PC-9 (cell line): ENCODE measurements at regions not wholly inside any gene's neighbourhood (a gene's known extent, or its start where the extent isn't known, plus 50 kb on each side); places are given as distances from the start of the nearest gene placed in this dataset.

Source experiments
- BruUV-seq: library from RNA; stranded (reverse); fragments of 400-500 nt; replicated peaks from 2 replicates; lab custom pipeline; 2021; lab: Mats Ljungman, UMichigan
- CTCF ChIA-PET: fragments of 300-600 bp; sonication (Branson Sonifier 250); formaldehyde crosslinking; loops from one replicate; lab custom pipeline; 2022; ENCODE audit warnings: antibody characterized with exemption; lab: Charles Lee
- POLR2A ChIA-PET: fragments of 300-600 bp; sonication (Branson Sonifier 250); formaldehyde crosslinking; loops from one replicate; lab custom pipeline; 2022; ENCODE audit warnings: antibody characterized with exemption; ENCODE audit not compliant: unreplicated experiment; lab: Charles Lee
- DNase-seq, 2 experiments: peaks; one replicate each; pipeline versions ENCODE4 v3.0.0 to v3.0.0-alpha.2; 2015 to 2022; ENCODE audit warnings: mixed read lengths in 1 of 2
- H2AFZ ChIP-seq: fragments of 200-600 bp; sonication (generic); 2 replicates; pipeline ENCODE4 v1.8.1; 2017; ENCODE audit warnings: antibody characterized with exemption
- H3F3A ChIP-seq: fragments of 200-600 bp; sonication (generic); 2 replicates; pipeline ENCODE4 v1.8.1; 2017; ENCODE audit warnings: antibody characterized with exemption, mild to moderate bottlenecking, low read depth; ENCODE audit not compliant: insufficient read depth
- H3K27ac ChIP-seq: fragments of 200-600 bp; sonication (generic); 2 replicates; pipeline ENCODE4 v1.6.1; 2016; ENCODE audit warnings: mixed run types
- H3K27me3 ChIP-seq: fragments of 200-600 bp; sonication (generic); 2 replicates; pipeline ENCODE4 v1.6.1; 2016; ENCODE audit warnings: low read depth, mixed run types; ENCODE audit not compliant: insufficient read depth
- H3K36me3 ChIP-seq: fragments of 200-600 bp; sonication (generic); 2 replicates; pipeline ENCODE4 v1.6.1; 2016; ENCODE audit warnings: low read depth, mixed run types
- H3K4me1 ChIP-seq: fragments of 200-600 bp; sonication (generic); replicated peaks from 2 replicates; pipeline ENCODE4 v1.6.1; 2016; ENCODE audit warnings: mixed run types; ENCODE audit not compliant: insufficient read depth
- H3K4me2 ChIP-seq: fragments of 200-600 bp; sonication (generic); 2 replicates; pipeline ENCODE4 v1.6.1; 2017; ENCODE audit warnings: mixed run types
- H3K4me3 ChIP-seq: fragments of 200-600 bp; sonication (generic); 2 replicates; pipeline ENCODE4 v1.6.1; 2016; ENCODE audit warnings: mixed run types
- H3K79me2 ChIP-seq: fragments of 200-600 bp; sonication (generic); 2 replicates; pipeline ENCODE4 v1.6.1; 2017; ENCODE audit warnings: low read depth, mixed run types
- H3K9me2 ChIP-seq: fragments of 200-600 bp; sonication (generic); 2 replicates; pipeline ENCODE4 v1.8.1; 2017; ENCODE audit warnings: mild to moderate bottlenecking; ENCODE audit not compliant: insufficient read depth
- H3K9me3 ChIP-seq: fragments of 200-600 bp; sonication (generic); 2 replicates; pipeline ENCODE4 v1.8.1; 2016; ENCODE audit warnings: low read depth; ENCODE audit not compliant: insufficient read depth
- H4K20me1 ChIP-seq: fragments of 200-600 bp; sonication (generic); 2 replicates; pipeline ENCODE4 v1.8.1; 2017; ENCODE audit not compliant: insufficient read depth
- EZH2 ChIP-seq: fragments of 200-600 bp; sonication (generic); IDR thresholded peaks from 2 replicates; pipeline ENCODE4 v1.8.0; 2017; ENCODE audit warnings: antibody characterized with exemption, low read depth
- intact Hi-C: fragments of 100-400 bp; cut with micrococcal nuclease; formaldehyde crosslinking; loops from one replicate; pipeline ENCODE4 v1.10.0; 2022; ENCODE audit not compliant: unreplicated experiment
- TF ChIP-seq, protein P1 (sequence below): fragments of 200-600 bp; sonication (generic); conservative IDR thresholded peaks from 2 replicates; pipeline ENCODE4 v1.6.1; 2017; ENCODE audit warnings: mixed run types, antibody characterized with exemption, mild to moderate bottlenecking, moderate library complexity

DNA sequence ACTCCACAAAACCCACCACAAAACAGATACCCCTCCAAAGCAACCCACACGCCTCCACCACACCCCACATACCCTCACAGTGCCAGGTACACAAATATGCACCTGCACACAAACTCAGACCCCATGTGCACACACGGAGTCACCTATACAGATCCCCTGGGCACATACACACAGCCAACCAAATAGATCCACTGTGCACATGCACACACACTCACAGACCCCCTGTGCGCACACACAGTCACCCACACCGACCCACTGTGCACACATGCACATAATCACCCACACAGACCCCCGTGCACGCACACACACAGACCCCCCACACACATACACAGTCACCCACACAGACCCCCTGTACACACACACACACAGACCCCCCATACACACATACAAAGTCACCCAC, 107.8 kb downstream of the HSPH1 start:
- Histone ChIP-seq H3K9me2 (no peaks in the 10 kb centered on the region), H3F3A (peaks cover 15% of the 10 kb centered on the region; the same call in 1 of the 2 replicates), H3K4me3 (no peak overlapping the region), H3K4me1 (peaks cover 13% of the 10 kb centered on the region), H3K4me2 (no peak overlapping the region), H3K79me2 (no peaks in the 10 kb centered on the region), H2AFZ (no peak overlapping the region), H3K27me3 (no peaks in the 10 kb centered on the region), H3K27ac (no peak overlapping the region), H3K9me3 (no peaks in the 10 kb centered on the region), H4K20me1 (no peaks in the 10 kb centered on the region), H3K36me3 (no peaks in the 10 kb centered on the region)
- ChIA-PET POLR2A (no interaction called here), CTCF (no interaction called here)
- TF ChIP-seq EZH2 = no peak
- TF ChIP-seq, protein P1, sequence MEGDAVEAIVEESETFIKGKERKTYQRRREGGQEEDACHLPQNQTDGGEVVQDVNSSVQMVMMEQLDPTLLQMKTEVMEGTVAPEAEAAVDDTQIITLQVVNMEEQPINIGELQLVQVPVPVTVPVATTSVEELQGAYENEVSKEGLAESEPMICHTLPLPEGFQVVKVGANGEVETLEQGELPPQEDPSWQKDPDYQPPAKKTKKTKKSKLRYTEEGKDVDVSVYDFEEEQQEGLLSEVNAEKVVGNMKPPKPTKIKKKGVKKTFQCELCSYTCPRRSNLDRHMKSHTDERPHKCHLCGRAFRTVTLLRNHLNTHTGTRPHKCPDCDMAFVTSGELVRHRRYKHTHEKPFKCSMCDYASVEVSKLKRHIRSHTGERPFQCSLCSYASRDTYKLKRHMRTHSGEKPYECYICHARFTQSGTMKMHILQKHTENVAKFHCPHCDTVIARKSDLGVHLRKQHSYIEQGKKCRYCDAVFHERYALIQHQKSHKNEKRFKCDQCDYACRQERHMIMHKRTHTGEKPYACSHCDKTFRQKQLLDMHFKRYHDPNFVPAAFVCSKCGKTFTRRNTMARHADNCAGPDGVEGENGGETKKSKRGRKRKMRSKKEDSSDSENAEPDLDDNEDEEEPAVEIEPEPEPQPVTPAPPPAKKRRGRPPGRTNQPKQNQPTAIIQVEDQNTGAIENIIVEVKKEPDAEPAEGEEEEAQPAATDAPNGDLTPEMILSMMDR = no peak
- intact Hi-C loops = loop anchor here (5.0 kb wide), 1 partner anchor 368 kb away; no protein-coding TSS in a partner anchor
- BruUV-seq = no TSS peak
- no peak for DNase-seq

DNA sequence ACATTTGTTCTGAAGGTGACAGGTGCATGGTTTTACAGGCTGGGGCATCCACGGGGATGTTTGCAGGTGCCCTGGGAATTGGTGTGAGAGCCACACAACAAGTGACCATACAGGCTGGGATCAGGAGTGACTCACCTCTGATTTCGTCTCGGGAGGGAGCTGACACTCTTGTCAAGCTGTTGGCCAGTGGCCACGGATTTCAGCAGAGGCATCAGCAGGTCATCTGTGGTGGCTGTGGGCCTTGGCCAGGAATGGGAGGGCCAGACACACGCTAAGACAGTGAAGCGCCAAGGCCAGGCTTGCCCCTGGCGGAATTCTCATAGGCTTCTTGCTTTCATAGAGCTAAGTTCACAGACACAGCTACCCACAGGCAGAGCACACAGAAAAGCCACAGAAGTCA, 108.6 kb downstream of the HSPH1 start:
- Histone ChIP-seq H3K9me3 (no peaks in the 10 kb centered on the region), H3K36me3 (no peaks in the 10 kb centered on the region), H3K4me3 (no peak overlapping the region), H3K4me2 (peak overlapping the region; percentile 36; the same call in 1 of the 2 replicates), H4K20me1 (no peaks in the 10 kb centered on the region), H2AFZ (no peak overlapping the region), H3K9me2 (no peaks in the 10 kb centered on the region), H3K27ac (no peak overlapping the region), H3K4me1 (peaks cover 13% of the 10 kb centered on the region), H3F3A (peaks cover 15% of the 10 kb centered on the region; the same call in 1 of the 2 replicates), H3K27me3 (no peaks in the 10 kb centered on the region), H3K79me2 (no peaks in the 10 kb centered on the region)
- intact Hi-C loops = loop anchor here (5.0 kb wide), 1 partner anchor 369 kb away; no protein-coding TSS in a partner anchor
- peak; percentile 79 to 92 for DNase-seq
- TF ChIP-seq, protein P1 = no peak
- TF ChIP-seq EZH2 = no peak
- ChIA-PET CTCF (no interaction called here), POLR2A (no interaction called here)
- BruUV-seq = no TSS peak

DNA sequence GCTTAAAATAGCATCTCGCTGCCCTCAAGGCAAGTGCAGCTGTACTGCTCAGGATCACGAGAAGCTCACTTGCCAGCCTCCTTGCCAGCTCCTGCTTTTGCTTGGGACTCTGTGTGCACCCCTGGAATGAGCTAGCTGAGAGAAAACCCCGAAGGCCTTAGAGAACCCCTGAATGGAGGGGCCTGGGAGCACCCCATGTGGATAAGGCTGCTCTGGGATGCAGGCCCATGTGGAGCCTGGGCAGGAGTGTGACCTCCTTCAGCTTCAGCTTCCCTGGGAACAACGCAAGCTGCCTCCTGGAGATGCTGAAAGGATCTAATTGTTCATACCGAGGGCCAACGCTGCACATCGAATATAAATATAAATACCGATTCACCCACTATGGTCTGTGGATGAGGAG, 109.2 kb downstream of the HSPH1 start:
- DNase-seq = no peak
- ChIA-PET CTCF (no interaction called here), POLR2A (no interaction called here)
- peaks cover 15% of the 10 kb centered on the region; the same call in 1 of the 2 replicates for H3F3A ChIP-seq
- no peaks in the 10 kb centered on the region for H3K79me2 ChIP-seq
- no peak overlapping the region for H3K27ac ChIP-seq
- intact Hi-C loops = loop anchor here (5.0 kb wide), 1 partner anchor 370 kb away; no protein-coding TSS in a partner anchor
- TF ChIP-seq EZH2 = no peak
- TF ChIP-seq, protein P1 = no peak
- no peak overlapping the region for H2AFZ ChIP-seq
- no peaks in the 10 kb centered on the region for H3K27me3 ChIP-seq
- H4K20me1 ChIP-seq = no peaks in the 10 kb centered on the region
- no peaks in the 10 kb centered on the region for H3K9me3 ChIP-seq
- peaks cover 13% of the 10 kb centered on the region for H3K4me1 ChIP-seq
- no peak overlapping the region for H3K4me3 ChIP-seq
- no peaks in the 10 kb centered on the region for H3K36me3 ChIP-seq
- H3K9me2 ChIP-seq = no peaks in the 10 kb centered on the region
- H3K4me2 ChIP-seq = no peak overlapping the region; the same call in 1 of the 2 replicates
- no TSS peak for BruUV-seq
